ENCODE measurements at regions not wholly inside any gene's neighbourhood (a gene's known extent, or its start where the extent isn't known, plus 50 kb on each side); places are given as distances from the start of the nearest gene placed in this dataset.

GRCh38 chr9:73890685-73891277 is 606.4 kb upstream of the RORB start:
- TF ChIP-seq CTCF (IDR thresholded peaks at IDR 0.05; ENCODE audit: control extremely low read depth, extremely low read depth, low read depth, missing control alignments): no peak
- ChIA-PET POLR2A (no interaction called here), CTCF (no interaction called here)
- no peak for DNase-seq (ENCODE audit: extremely low spot score)

GRCh38 chr9:73892335-73892734 is 604.8 kb upstream of the RORB start:
- no peak for DNase-seq (ENCODE audit: extremely low spot score)
- no peak for TF ChIP-seq CTCF (IDR thresholded peaks at IDR 0.05; ENCODE audit: control extremely low read depth, extremely low read depth, low read depth, missing control alignments)
- ChIA-PET CTCF (interaction anchor here (1.0 to 1.6 kb wide), 3 partner anchors 9 to 15 kb away, joined by 3 to 4 read pairs (median 3); no protein-coding TSS in a partner anchor), POLR2A (no interaction called here)

GRCh38 chr9:73893230-73893629 is 603.9 kb upstream of the RORB start:
- TF ChIP-seq CTCF (IDR thresholded peaks at IDR 0.05; ENCODE audit: control extremely low read depth, extremely low read depth, low read depth, missing control alignments): no peak
- POLR2A ChIA-PET: no interaction called here
- no peak for DNase-seq (ENCODE audit: extremely low spot score)
- CTCF ChIA-PET: interaction anchor here (1.0 to 1.6 kb wide), 3 partner anchors 9 to 14 kb away, joined by 3 to 4 read pairs (median 3); no protein-coding TSS in a partner anchor

GRCh38 chr9:73896061-73896460 is 601.1 kb upstream of the RORB start:
- POLR2A ChIA-PET: no interaction called here
- CTCF ChIA-PET: interaction anchor here (1.3 kb wide), 1 partner anchor 9 kb away, joined by 3 read pairs; no protein-coding TSS in a partner anchor
- no peak for TF ChIP-seq CTCF (IDR thresholded peaks at IDR 0.05; ENCODE audit: control extremely low read depth, extremely low read depth, low read depth, missing control alignments)
- no peak for DNase-seq (ENCODE audit: extremely low spot score)

- DNase-seq (ENCODE audit: extremely low spot score): no peak
- TF ChIP-seq CTCF (IDR thresholded peaks at IDR 0.05; ENCODE audit: control extremely low read depth, extremely low read depth, low read depth, missing control alignments): no peak
- ChIA-PET POLR2A (no interaction called here), CTCF (interaction anchor here (1.4 kb wide), 1 partner anchor 14 kb away, joined by 3 read pairs; no protein-coding TSS in a partner anchor)
Measured at GRCh38 chr9:73906671-73907070, 590.5 kb upstream of the RORB start.

- ChIA-PET CTCF (no interaction called here), POLR2A (no interaction called here)
- no peak for DNase-seq (ENCODE audit: extremely low spot score)
- TF ChIP-seq CTCF (IDR thresholded peaks at IDR 0.05; ENCODE audit: control extremely low read depth, extremely low read depth, low read depth, missing control alignments): no peak
Measured at GRCh38 chr9:73911804-73912203, 585.3 kb upstream of the RORB start.
